ENCODE measurements at regions not wholly inside any gene's neighbourhood (a gene's known extent, or its start where the extent isn't known, plus 50 kb on each side); places are given as distances from the start of the nearest gene placed in this dataset.

DNA sequence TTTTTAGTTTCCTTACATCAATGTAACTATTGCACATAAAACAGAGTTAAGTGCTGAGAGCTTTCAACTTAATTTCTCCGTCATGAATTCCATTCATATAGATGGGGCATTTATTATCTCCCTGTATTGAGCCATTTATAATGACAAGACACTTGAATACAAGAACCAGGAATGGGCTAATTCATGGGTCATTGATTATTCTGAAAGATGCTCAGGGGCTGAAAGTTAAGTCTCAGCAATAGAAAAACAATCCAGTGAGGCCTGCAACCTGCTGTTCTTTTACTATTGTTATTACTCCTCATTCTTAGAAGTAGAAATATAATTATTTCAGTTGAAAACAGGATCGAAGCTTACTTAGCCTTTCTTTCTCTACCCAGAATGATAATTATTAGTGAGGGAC, 307.7 kb downstream of the MMUT start:
- TF ChIP-seq, protein P1, sequence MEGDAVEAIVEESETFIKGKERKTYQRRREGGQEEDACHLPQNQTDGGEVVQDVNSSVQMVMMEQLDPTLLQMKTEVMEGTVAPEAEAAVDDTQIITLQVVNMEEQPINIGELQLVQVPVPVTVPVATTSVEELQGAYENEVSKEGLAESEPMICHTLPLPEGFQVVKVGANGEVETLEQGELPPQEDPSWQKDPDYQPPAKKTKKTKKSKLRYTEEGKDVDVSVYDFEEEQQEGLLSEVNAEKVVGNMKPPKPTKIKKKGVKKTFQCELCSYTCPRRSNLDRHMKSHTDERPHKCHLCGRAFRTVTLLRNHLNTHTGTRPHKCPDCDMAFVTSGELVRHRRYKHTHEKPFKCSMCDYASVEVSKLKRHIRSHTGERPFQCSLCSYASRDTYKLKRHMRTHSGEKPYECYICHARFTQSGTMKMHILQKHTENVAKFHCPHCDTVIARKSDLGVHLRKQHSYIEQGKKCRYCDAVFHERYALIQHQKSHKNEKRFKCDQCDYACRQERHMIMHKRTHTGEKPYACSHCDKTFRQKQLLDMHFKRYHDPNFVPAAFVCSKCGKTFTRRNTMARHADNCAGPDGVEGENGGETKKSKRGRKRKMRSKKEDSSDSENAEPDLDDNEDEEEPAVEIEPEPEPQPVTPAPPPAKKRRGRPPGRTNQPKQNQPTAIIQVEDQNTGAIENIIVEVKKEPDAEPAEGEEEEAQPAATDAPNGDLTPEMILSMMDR (IDR thresholded peaks at IDR 0.05), result no peak
- no peak for ATAC-seq (ENCODE audit: low FRiP score)
- no peak for DNase-seq (ENCODE audit: low spot score)

DNA sequence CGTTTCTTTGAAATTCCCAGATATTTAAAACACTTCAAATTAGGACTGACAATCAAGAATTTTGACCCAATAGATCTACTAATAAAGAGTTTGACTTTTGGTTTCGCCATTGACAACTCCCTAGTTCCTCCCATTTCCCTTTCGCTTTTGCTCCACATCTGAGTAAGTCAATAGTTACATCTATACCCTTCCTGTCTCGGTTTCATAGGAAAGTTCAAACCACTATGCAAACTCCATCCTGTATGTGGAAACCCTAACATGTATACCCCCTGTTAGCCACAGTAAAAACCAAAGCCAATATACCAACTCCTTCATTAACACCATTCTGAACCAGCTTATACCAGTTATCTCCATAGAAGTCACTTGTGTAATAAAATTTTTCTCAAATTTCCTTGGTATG, 311.1 kb downstream of the MMUT start:
- DNase-seq (ENCODE audit: low spot score), result no peak
- TF ChIP-seq, protein P1 (IDR thresholded peaks at IDR 0.05), result no peak
- no peak for ATAC-seq (ENCODE audit: low FRiP score)

DNA sequence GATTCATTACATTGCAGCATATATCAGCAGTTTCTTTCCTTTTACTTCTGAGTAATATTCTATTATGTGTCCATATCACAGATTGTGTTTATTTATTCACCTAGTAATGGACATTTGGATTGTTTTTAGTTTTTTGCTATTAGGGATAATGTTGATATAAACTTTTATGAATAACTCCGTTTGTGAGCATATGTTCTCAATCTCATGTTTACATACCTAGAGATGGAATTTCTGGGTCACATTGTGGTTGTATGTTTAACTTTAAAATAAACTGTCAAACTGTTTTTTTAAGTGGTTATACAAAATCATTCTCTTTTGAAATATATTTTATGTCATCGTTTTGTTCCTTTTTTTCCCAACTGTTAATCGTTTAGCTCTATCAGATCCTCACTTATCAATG, 311.6 kb downstream of the MMUT start:
- ATAC-seq (ENCODE audit: low FRiP score), result no peak
- TF ChIP-seq, protein P1 (IDR thresholded peaks at IDR 0.05), result no peak
- DNase-seq (ENCODE audit: low spot score), result no peak

DNA sequence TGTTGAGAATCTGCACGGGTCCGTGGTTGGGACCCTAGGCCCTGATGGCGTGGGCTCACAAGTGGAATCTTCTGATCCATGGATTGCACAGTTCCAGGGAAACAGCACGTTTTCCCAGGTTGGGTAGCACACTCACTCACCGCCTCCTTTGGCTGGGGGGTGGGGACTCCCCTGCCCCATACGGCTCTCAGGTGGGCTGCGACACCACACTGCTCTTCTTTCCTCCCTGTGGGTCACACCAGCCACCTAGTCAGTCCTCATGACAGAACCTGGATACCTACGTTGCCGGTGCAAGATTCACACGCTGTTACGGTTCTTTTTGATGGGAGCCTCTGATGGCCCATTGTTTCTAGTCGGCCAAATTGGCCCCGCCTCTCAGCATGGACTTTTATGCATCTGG, 312.0 kb downstream of the MMUT start:
- TF ChIP-seq, protein P1 (IDR thresholded peaks at IDR 0.05), result no peak
- ATAC-seq (ENCODE audit: low FRiP score), result no peak
- no peak for DNase-seq (ENCODE audit: low spot score)

DNA sequence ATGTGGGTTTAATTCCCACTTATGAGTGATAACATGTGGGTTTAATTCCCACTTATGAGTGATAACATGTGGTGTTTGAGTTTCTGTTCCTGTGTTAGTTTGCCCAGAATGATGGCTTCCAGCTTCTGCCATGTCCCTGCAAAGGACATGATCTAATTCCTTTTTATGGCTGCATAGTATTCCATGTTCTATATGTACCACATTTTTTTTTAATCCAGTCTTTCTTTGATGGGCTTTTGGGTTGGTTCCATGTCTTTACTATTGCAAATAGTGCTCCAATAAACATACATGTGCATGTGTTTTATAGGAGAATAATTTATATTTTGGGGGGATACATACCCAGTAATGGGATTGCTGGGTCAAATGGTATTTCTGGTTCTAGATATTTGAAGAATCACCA, 317.8 kb downstream of the MMUT start:
- ATAC-seq (ENCODE audit: low FRiP score) (no peak), DNase-seq (ENCODE audit: low spot score) (no peak)
- TF ChIP-seq, protein P1 (IDR thresholded peaks at IDR 0.05), result no peak

DNA sequence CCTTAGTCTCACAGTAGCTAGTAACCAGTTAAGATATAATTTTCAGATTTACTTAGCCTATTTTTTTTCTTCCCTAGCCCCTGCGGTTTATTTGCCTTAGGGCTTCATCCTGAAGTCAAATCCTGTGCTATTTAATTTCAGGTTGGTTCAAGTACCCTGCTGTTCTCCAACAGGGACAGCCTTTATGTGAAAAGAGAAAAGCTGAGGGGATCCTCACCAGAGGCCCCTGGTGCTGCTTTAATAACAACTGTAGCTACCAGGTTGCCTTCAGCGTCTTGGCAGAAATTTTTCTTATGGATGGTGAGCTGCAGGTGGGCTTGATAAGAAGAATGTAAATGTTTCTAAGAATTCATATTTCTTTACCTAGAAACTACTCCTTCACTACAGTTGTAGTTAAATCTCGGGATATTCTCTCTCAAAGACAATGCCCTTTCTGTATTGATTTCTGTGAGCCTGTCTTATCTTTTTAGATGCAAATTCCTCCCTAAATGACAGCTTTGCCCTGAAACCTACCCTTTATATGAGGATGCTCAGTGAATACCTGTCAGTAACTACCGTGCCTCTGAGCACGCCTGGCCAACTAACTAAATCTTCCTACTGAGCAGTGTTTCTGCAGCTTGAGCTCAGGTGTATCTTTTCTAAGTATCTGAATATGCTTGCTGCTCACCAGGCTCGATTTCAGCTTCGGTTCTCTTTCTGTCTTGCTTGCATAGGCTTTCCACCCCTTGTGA, 320.5 kb downstream of the MMUT start:
- DNase-seq (ENCODE audit: low spot score), result no peak
- no peak for ATAC-seq (ENCODE audit: low FRiP score)
- TF ChIP-seq, protein P1 (IDR thresholded peaks at IDR 0.05), result no peak

DNA sequence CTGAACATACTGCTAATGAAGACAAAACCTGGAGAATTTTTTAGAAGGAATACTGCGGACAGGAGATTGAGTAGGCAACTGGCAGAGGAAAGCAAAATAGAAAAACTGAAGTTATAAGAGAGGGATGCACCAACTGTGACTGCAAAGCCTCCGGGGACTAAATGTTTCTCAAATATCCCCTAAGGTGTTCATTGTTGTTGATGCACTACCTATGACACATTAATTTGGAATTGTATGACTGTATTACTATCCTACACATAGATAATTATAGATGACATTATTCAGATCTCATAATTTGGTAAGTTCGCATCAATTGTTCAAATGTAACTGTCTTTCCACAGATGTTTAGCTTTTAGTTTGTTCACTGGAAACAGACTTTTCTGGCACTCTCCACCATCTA, 341.1 kb downstream of the MMUT start:
- ATAC-seq (ENCODE audit: low FRiP score) (no peak), DNase-seq (ENCODE audit: low spot score) (no peak)
- TF ChIP-seq, protein P1 (IDR thresholded peaks at IDR 0.05), result no peak

Data from omental fat pad (tissue), 3 donors.